NB4 (cell line): ENCODE measurements at regions not wholly inside any gene's neighbourhood (a gene's known extent, or its start where the extent isn't known, plus 50 kb on each side); places are given as distances from the start of the nearest gene placed in this dataset.

Experiments
- DNase-seq: peaks from one replicate; pipeline ENCODE4 v3.0.0; 2010; ENCODE audit warnings: low read depth
- H3K4me3 ChIP-seq: one replicate; pipeline ENCODE4 v1.5.1; 2011; ENCODE audit warnings: mild to moderate bottlenecking, low read depth, low read length, moderate library complexity
- CTCF ChIP-seq: IDR thresholded peaks from one replicate; pipeline ENCODE4 v1.5.1; 2012; ENCODE audit warnings: low read depth, low read length
- MAX ChIP-seq: IDR thresholded peaks from 2 replicates; pipeline ENCODE4 v1.6.1; 2011; ENCODE audit warnings: low read depth, low read length
- MYC ChIP-seq: IDR thresholded peaks from 2 replicates; pipeline ENCODE4 v1.6.1; 2011; ENCODE audit warnings: low read depth, low read length
- POLR2A ChIP-seq: IDR thresholded peaks from 2 replicates; pipeline ENCODE4 v1.6.1; 2011; ENCODE audit warnings: mild to moderate bottlenecking; ENCODE audit not compliant: insufficient read length; ENCODE audit errors: extremely low read depth

- TF ChIP-seq POLR2A (no peak), MYC (no peak), MAX (no peak), CTCF (no peak)
- DNase-seq, result no peak
- H3K4me3 ChIP-seq, result no peak overlapping the region
These were observed 199.7 kb downstream of the SOD2 start for GRCh38 chr6:159493231-159493897.

- TF ChIP-seq MAX (no peak), CTCF (no peak)
- H3K4me3 ChIP-seq, result no peak overlapping the region
- no peak for DNase-seq
These were observed 202.6 kb downstream of the SOD2 start for GRCh38 chr6:159490298-159490937.

- H3K4me3 ChIP-seq, result no peak overlapping the region
- no peak for DNase-seq
- TF ChIP-seq MYC (no peak), POLR2A (no peak), CTCF (no peak), MAX (no peak)
These were observed 205.4 kb downstream of the SOD2 start for GRCh38 chr6:159487636-159488035.

- no peak for DNase-seq
- no peak overlapping the region for H3K4me3 ChIP-seq
- no peak for TF ChIP-seq MAX
- TF ChIP-seq MYC, result no peak
- no peak for TF ChIP-seq CTCF
- no peak for TF ChIP-seq POLR2A
These were observed 209.8 kb downstream of the SOD2 start for GRCh38 chr6:159483259-159483658.

- DNase-seq, result no peak
- TF ChIP-seq CTCF, result no peak
- no peak for TF ChIP-seq POLR2A
- no peak for TF ChIP-seq MYC
- TF ChIP-seq MAX, result no peak
- no peak overlapping the region for H3K4me3 ChIP-seq
These were observed 211.1 kb downstream of the SOD2 start for GRCh38 chr6:159481897-159482296.
